SH-SY5Y (cell line): ENCODE measurements at regions not wholly inside any gene's neighbourhood (a gene's known extent, or its start where the extent isn't known, plus 50 kb on each side); places are given as distances from the start of the nearest gene placed in this dataset.

Experiments
- GATA2 ChIP-seq: IDR thresholded peaks from 2 replicates; pipeline ENCODE4 v1.6.1; 2011; ENCODE audit warnings: mild to moderate bottlenecking, low read depth, low read length
- GATA3 ChIP-seq: IDR thresholded peaks from 2 replicates; pipeline ENCODE4 v1.6.1; 2011; ENCODE audit warnings: low read depth, mild to moderate bottlenecking, low read length, moderate library complexity

DNA sequence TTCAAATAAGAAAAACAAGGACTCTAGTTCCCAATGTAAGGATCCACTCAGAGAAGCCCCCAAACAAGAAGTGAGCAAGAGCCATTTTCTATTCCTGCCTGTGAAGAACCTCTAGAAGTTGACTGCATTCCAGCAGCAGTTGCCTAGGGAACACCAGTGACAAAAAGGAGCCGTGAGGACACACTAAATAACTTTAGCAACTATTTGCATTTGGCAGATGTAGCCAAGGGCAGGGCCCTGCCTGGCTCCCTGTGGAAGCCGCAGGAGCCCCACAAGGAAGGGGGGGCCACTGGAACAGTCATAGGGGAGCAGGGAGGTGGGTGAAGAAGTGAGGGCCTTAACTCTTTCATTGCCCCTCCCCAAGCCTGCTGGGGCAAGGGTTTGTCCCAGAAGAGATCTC is 470.2 kb upstream of the PROK2 start:
- no peak for TF ChIP-seq GATA2
- TF ChIP-seq GATA3, result no peak

GRCh38 chr3:72254483-72254882 is 469.5 kb upstream of the PROK2 start:
- TF ChIP-seq GATA2 (no peak), GATA3 (no peak)

DNA sequence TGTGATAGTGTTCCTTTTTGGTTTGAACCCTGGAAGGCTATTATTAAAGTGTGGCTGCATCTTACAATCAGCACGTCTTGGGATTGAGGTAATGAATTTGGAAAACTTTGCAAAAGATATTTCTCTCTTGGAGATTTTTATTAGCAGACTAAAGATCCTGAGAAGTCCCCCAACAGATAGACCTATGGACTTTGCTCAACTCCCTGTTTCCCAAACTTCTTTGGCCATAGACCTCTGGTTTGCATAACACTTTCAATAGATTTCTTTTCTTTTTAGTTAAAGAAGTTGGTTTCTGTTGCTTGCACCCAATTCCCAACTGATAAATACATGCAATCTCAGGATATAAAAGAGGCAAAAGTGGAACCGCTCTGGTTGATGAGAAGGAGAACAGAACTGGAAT is 465.8 kb upstream of the PROK2 start:
- TF ChIP-seq GATA3 (no peak), GATA2 (no peak)

DNA sequence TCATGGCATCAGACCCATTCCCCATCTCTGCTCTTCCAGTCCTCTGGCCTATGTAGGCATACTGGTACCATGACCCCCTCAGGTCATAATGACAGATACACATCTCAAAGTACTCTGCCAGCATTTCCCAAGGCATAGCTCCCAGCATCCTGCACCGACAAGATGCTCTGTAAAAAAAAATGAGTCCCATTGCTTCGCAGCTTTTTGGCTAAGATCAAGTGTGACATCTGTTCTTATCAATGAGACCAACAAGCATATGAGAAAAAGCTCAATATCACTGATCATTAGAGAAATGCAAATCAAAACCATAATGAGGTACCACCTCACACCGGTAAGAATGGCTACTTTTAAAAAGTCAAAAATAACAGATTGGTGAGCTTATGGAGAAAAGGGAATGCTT is 463.9 kb upstream of the PROK2 start:
- TF ChIP-seq GATA3 (no peak), GATA2 (no peak)

GRCh38 chr3:72248389-72248761 is 463.4 kb upstream of the PROK2 start:
- TF ChIP-seq GATA3, result no peak
- TF ChIP-seq GATA2, result no peak

- TF ChIP-seq GATA2 (no peak), GATA3 (no peak)
Observed at GRCh38 chr3:72247645-72248388, 462.9 kb upstream of the PROK2 start.

DNA sequence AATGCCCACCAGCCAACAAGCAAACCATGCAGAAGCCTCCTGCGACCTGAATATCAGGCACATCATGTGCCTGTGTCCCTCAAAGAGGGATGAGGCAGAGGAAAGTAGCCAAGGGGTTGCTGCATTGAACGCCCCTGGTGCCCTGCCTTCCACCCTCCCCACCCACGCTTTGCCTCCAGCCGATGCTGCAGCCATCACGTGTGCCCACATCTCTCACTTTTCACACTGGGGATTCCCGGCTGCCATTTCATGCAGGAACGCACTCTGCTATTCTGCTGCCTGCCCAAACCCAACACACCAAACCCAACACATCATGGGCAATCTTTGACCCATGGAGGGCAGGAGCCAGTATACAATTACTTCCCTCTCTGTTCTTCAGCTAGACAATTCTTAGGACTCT is 462.2 kb upstream of the PROK2 start:
- TF ChIP-seq GATA2, result no peak

DNA sequence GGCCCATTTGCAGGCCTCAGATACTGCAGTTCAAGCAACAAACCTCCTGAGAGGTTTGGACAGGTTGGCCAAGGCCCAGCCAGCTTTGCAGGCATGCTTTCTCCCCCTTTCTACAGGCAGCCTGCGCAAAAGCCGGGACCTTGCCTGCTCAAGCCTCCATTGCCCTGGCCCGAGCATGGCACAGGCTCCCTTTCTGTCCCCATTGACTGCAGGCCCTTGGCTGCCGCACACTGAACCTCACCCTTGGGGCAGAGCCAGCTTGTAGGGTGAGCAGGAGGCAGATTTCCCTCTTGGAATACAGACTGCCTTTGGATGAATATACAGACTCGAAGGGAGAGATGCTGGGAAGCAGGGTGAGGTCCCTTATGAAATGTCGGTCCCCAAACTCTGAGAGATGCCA is 461.7 kb upstream of the PROK2 start:
- no peak for TF ChIP-seq GATA3
- no peak for TF ChIP-seq GATA2

DNA sequence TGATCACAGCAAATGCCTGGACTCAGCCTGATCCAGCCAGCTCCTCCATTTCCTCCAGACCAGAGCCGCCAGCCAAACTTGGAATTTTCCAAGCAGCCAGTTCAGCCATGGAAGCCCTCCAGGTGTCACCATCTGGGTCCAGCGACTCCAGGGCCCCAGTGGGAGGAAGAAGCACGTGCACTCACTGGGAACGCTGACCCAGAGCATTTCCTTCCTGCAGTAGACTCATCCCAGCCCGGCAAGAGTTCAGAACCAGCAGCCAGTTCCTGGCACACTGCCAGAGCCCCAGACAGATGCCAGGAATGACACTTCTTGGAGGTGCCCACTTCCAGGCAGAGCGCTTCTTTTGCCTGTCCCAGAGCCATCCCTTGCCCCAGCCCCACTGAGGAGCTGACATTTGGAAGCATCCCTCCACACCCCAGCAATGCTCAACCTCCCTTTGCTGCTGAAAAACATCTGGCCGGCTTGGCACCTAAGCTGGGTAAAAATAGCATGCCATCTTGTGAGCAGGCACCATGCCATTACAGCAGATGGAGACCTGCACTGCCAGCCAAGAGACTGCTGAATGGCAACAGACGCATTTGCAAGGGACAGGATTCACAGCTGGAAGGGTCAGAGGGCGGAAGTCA is 460.3 kb upstream of the PROK2 start:
- no peak for TF ChIP-seq GATA2
- TF ChIP-seq GATA3, result no peak

GRCh38 chr3:72244396-72244795 is 459.4 kb upstream of the PROK2 start:
- TF ChIP-seq GATA3 (no peak), GATA2 (no peak)

GRCh38 chr3:72242326-72242725 is 457.4 kb upstream of the PROK2 start:
- TF ChIP-seq GATA3, result no peak
- no peak for TF ChIP-seq GATA2

DNA sequence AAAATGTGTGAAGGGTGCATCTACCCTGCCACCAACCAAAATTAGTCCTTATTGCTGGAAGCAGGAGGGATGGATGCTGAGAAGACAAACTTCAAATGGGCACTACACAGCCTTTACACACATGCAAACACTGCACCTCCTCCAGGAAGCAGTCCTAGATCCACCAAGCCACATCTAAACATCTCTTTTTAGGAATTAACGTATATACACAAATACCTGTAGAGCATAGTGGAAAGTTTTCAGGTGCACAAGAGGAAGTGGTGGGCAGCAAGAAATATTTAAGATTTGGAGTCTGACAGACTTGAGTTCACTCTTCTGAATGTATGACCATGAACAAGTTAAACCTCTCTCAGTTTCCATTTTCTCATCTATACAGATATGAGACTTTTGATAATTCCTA is 456.6 kb upstream of the PROK2 start:
- no peak for TF ChIP-seq GATA2
- no peak for TF ChIP-seq GATA3

DNA sequence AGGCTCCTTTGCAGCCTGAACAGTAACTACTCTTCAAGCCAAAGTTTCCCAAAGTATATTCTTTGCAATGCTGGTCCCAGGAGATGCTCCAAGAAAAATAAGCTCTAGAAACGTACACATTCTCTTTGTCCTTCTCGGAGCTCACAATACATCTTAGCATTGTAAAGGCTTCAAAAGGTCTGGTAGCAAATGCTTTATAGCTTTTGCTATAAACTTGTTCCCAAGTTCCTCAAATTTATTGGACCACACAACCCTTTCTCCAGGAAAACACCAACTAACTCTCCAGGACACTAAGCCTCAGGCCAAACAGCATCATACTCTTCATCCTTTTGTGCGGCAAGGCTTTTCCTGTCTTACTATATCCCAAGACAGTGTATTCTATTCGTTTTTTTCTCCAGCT is 455.6 kb upstream of the PROK2 start:
- no peak for TF ChIP-seq GATA3
- TF ChIP-seq GATA2, result no peak

- TF ChIP-seq GATA3 (no peak), GATA2 (no peak)
Observed at GRCh38 chr3:72238801-72239200, 453.9 kb upstream of the PROK2 start.

- no peak for TF ChIP-seq GATA2
- TF ChIP-seq GATA3, result no peak
Observed at GRCh38 chr3:72238010-72238691, 453.2 kb upstream of the PROK2 start.
